MM.1S (cell line): ENCODE measurements at regions not wholly inside any gene's neighbourhood (a gene's known extent, or its start where the extent isn't known, plus 50 kb on each side); places are given as distances from the start of the nearest gene placed in this dataset.

Source experiments
- DNase-seq: peaks from one replicate; pipeline ENCODE4 v3.0.0-alpha.2; 2015
- H2AFZ ChIP-seq: fragments of 300-600 bp; sonication (generic); 2 replicates; pipeline ENCODE4 v1.6.0; 2016; ENCODE audit warnings: antibody characterized with exemption, low read length
- H3F3A ChIP-seq: fragments of 300-600 bp; sonication (generic); 2 replicates; pipeline ENCODE4 v1.6.1; 2016; ENCODE audit warnings: mild to moderate bottlenecking, antibody characterized with exemption, low read length, moderate library complexity, mixed read lengths; ENCODE audit not compliant: insufficient read depth
- H3K27ac ChIP-seq: fragments of 300-600 bp; sonication (generic); 2 replicates; pipeline ENCODE4 v1.5.1; 2016; ENCODE audit warnings: mild to moderate bottlenecking, low read length
- H3K27me3 ChIP-seq: fragments of 300-600 bp; sonication (generic); replicated peaks from 2 replicates; pipeline ENCODE4 v1.6.0; 2016; ENCODE audit warnings: low read length; ENCODE audit not compliant: insufficient read depth
- H3K36me3 ChIP-seq: fragments of 300-600 bp; sonication (generic); replicated peaks from 2 replicates; pipeline ENCODE4 v1.6.1; 2016; ENCODE audit warnings: mild to moderate bottlenecking, low read length, mixed read lengths; ENCODE audit not compliant: insufficient read depth
- H3K4me1 ChIP-seq: fragments of 300-600 bp; sonication (generic); 2 replicates; pipeline ENCODE4 v1.6.1; 2016; ENCODE audit warnings: low read length, mixed read lengths
- H3K4me2 ChIP-seq: fragments of 300-600 bp; sonication (generic); 2 replicates; pipeline ENCODE4 v1.6.0; 2016; ENCODE audit warnings: low read depth, low read length
- H3K4me3 ChIP-seq: fragments of 300-600 bp; sonication (generic); 2 replicates; pipeline ENCODE4 v1.5.1; 2016; ENCODE audit warnings: low read length, mixed read lengths
- H3K79me2 ChIP-seq: fragments of 300-600 bp; sonication (generic); 2 replicates; pipeline ENCODE4 v1.6.1; 2016; ENCODE audit warnings: mixed run types, low read length, mixed read lengths
- H3K9ac ChIP-seq: fragments of 300-600 bp; sonication (generic); 2 replicates; pipeline ENCODE4 v1.6.1; 2016; ENCODE audit warnings: low read length, mixed read lengths
- H3K9me2 ChIP-seq: fragments of 300-600 bp; sonication (generic); replicated peaks from 2 replicates; pipeline ENCODE4 v1.6.1; 2016; ENCODE audit warnings: mild to moderate bottlenecking, low read length, mixed read lengths; ENCODE audit not compliant: insufficient read depth
- H3K9me3 ChIP-seq: fragments of 300-600 bp; sonication (generic); replicated peaks from 2 replicates; pipeline ENCODE4 v1.6.1; 2016; ENCODE audit warnings: mild to moderate bottlenecking, low read length, mixed read lengths; ENCODE audit not compliant: insufficient read depth
- H4K20me1 ChIP-seq: fragments of 300-600 bp; sonication (generic); 2 replicates; pipeline ENCODE4 v1.6.1; 2016; ENCODE audit warnings: mild to moderate bottlenecking, low read length, moderate library complexity, mixed read lengths; ENCODE audit not compliant: insufficient read depth
- EZH2 ChIP-seq: fragments of 300-600 bp; sonication (generic); optimal IDR thresholded peaks from 2 replicates; pipeline ENCODE3; 2017; ENCODE audit warnings: low read depth, mild to moderate bottlenecking, antibody characterized with exemption, low read length, mixed read lengths
- EZH2phosphoT487 ChIP-seq: fragments of 300-600 bp; sonication (generic); IDR thresholded peaks from 2 replicates; pipeline ENCODE4 v1.6.1; 2018; ENCODE audit warnings: antibody characterized with exemption, low read length
- TF ChIP-seq, protein P1 (sequence below): fragments of 300-600 bp; sonication (generic); IDR thresholded peaks from 2 replicates; pipeline ENCODE4 v1.5.1; 2016; ENCODE audit warnings: antibody characterized with exemption, low read length, mixed read lengths

DNA sequence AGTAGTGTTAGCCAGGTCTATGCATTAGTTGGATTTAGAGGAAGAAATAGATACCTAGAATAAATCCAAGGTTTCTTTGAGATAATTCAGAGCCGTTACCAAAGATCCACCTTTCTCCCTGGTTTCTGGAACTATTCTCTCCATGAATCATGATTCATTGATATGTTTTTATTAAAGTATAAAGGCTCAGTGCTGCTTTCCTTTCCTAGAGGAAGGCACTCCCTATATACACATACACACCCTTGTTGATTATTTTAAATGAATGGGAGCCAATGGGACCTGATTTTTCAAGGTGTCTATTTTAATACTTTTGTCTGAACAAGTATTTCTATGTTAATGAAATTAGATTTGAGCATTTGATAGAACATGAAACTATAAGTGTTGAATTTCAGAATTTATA lies 146.8 kb upstream of the SPRY1 start:
- DNase-seq: no peak
- Histone ChIP-seq H3K4me3 (no peak overlapping the region), H3F3A (no peaks in the 10 kb centered on the region), H3K4me2 (no peak overlapping the region), H3K9me3 (no peaks in the 10 kb centered on the region), H3K36me3 (no peaks in the 10 kb centered on the region), H3K9me2 (no peaks in the 10 kb centered on the region), H3K4me1 (no peaks in the 10 kb centered on the region), H4K20me1 (no peaks in the 10 kb centered on the region), H3K27ac (no peak overlapping the region), H2AFZ (no peak overlapping the region), H3K27me3 (no peaks in the 10 kb centered on the region), H3K79me2 (no peaks in the 10 kb centered on the region), H3K9ac (no peak overlapping the region)
- TF ChIP-seq, protein P1, sequence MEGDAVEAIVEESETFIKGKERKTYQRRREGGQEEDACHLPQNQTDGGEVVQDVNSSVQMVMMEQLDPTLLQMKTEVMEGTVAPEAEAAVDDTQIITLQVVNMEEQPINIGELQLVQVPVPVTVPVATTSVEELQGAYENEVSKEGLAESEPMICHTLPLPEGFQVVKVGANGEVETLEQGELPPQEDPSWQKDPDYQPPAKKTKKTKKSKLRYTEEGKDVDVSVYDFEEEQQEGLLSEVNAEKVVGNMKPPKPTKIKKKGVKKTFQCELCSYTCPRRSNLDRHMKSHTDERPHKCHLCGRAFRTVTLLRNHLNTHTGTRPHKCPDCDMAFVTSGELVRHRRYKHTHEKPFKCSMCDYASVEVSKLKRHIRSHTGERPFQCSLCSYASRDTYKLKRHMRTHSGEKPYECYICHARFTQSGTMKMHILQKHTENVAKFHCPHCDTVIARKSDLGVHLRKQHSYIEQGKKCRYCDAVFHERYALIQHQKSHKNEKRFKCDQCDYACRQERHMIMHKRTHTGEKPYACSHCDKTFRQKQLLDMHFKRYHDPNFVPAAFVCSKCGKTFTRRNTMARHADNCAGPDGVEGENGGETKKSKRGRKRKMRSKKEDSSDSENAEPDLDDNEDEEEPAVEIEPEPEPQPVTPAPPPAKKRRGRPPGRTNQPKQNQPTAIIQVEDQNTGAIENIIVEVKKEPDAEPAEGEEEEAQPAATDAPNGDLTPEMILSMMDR: no peak
- TF ChIP-seq EZH2phosphoT487 (no peak), EZH2 (no peak)

DNA sequence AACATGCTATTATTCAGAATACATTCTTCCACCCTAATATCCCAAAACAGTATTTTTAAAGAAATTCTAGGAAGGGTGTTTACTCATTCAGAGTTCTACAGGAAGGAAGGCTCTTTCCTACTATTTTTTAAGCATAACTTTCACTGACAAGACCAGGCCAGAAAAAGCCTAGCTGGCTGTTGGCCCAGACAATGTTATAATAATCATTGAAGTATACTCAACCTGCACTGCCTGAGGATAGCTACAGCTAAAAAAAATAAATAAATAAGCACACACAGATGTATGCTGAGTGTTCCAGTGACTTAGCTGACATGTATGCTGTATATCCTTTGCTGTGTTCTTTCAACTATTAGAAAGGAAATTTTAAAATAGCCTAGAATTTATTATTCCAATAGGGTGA lies 145.8 kb upstream of the SPRY1 start:
- Histone ChIP-seq H3K4me2 (no peak overlapping the region), H3K4me1 (no peaks in the 10 kb centered on the region), H3K27me3 (no peaks in the 10 kb centered on the region), H2AFZ (no peak overlapping the region), H3F3A (no peaks in the 10 kb centered on the region), H3K9me3 (no peaks in the 10 kb centered on the region), H3K9ac (no peak overlapping the region), H3K27ac (no peak overlapping the region), H3K79me2 (no peaks in the 10 kb centered on the region), H3K4me3 (no peak overlapping the region), H3K36me3 (no peaks in the 10 kb centered on the region), H4K20me1 (no peaks in the 10 kb centered on the region), H3K9me2 (no peaks in the 10 kb centered on the region)
- TF ChIP-seq, protein P1: no peak
- no peak for TF ChIP-seq EZH2
- TF ChIP-seq EZH2phosphoT487: no peak
- DNase-seq: no peak

DNA sequence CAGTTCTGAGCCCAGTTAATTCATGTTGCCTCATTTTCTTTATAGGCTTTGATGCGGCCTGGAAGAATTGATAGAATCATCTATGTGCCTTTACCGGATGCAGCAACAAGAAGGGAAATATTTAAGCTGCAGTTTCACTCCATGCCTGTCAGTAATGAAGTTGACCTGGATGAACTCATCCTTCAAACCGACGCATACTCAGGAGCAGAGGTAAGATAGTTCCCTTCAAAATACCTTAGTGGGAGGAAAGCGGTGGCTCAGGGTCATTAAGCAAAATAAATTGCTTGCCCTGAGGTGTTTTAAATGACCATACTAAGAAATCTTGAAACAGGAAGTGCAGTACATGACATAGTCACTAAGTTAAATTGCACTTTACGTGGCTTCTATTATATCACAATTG lies 140.6 kb upstream of the SPRY1 start:
- H2AFZ ChIP-seq: no peak overlapping the region
- H3K4me2 ChIP-seq: no peak overlapping the region
- DNase-seq: no peak
- no peaks in the 10 kb centered on the region for H3K9me2 ChIP-seq
- no peaks in the 10 kb centered on the region for H3K79me2 ChIP-seq
- H3K4me1 ChIP-seq: no peaks in the 10 kb centered on the region
- H3K9ac ChIP-seq: no peak overlapping the region
- no peak overlapping the region for H3K4me3 ChIP-seq
- TF ChIP-seq, protein P1: no peak
- no peak for TF ChIP-seq EZH2phosphoT487
- no peaks in the 10 kb centered on the region for H3F3A ChIP-seq
- H3K27me3 ChIP-seq: no peaks in the 10 kb centered on the region
- H3K36me3 ChIP-seq: no peaks in the 10 kb centered on the region
- no peaks in the 10 kb centered on the region for H3K9me3 ChIP-seq
- no peaks in the 10 kb centered on the region for H4K20me1 ChIP-seq
- H3K27ac ChIP-seq: no peak overlapping the region
